ENCODE measurements at regions not wholly inside any gene's neighbourhood (a gene's known extent, or its start where the extent isn't known, plus 50 kb on each side); places are given as distances from the start of the nearest gene placed in this dataset.

DNA sequence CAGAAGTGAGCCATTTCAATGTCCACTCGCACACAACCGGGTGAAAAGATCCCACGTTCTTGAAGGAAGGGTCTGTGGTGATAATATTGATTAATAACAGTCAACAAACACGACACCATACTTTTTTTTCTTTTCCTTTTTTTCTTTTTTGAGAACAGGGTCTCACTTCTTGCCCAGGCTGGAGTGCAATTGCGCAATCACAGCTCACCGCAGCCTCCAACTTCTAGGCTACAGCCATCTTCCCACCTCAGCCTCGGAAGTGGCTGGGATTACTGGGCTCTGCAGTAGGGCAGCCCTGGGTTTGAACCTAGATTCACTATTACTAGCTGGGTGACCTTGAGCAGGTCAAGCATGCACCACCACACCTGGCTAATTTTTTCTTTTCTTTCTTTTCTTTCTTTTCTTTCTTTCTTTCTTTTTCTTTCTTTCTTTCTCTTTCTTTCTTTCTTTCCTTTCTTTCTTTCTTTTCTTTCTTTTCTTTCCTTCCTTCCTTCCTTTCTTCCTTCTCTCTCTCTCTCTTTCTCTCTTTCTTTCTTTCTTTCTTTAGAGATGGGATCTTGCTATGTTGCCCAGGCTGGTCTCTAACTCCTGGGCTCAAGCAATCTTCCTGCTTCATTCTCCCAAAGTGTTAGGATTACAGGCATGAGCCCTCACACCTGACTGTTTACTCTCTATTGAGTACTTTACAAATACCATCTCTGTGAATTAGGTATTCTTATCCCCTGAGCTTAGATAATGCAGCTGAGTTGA is 123.9 kb downstream of the SNX5 start:
- no peak overlapping the region for H3K27ac Mint-ChIP-seq (ENCODE audit: unreplicated experiment)
- H3K27me3 Mint-ChIP-seq (ENCODE audit: low read depth), result no peaks in the 10 kb centered on the region
- no peak overlapping the region for H3K4me3 Mint-ChIP-seq
- H3K36me3 Mint-ChIP-seq (ENCODE audit: low read depth), result no peaks in the 10 kb centered on the region
- peaks cover 10% of the 10 kb centered on the region for H3K4me1 Mint-ChIP-seq
- H3K9me3 Mint-ChIP-seq, result peaks cover 4% of the 10 kb centered on the region
- TF ChIP-seq, protein P1, sequence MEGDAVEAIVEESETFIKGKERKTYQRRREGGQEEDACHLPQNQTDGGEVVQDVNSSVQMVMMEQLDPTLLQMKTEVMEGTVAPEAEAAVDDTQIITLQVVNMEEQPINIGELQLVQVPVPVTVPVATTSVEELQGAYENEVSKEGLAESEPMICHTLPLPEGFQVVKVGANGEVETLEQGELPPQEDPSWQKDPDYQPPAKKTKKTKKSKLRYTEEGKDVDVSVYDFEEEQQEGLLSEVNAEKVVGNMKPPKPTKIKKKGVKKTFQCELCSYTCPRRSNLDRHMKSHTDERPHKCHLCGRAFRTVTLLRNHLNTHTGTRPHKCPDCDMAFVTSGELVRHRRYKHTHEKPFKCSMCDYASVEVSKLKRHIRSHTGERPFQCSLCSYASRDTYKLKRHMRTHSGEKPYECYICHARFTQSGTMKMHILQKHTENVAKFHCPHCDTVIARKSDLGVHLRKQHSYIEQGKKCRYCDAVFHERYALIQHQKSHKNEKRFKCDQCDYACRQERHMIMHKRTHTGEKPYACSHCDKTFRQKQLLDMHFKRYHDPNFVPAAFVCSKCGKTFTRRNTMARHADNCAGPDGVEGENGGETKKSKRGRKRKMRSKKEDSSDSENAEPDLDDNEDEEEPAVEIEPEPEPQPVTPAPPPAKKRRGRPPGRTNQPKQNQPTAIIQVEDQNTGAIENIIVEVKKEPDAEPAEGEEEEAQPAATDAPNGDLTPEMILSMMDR (conservative IDR thresholded peaks at IDR 0.05), result no peak
- no peak for DNase-seq (ENCODE audit: low read depth, low spot score)

DNA sequence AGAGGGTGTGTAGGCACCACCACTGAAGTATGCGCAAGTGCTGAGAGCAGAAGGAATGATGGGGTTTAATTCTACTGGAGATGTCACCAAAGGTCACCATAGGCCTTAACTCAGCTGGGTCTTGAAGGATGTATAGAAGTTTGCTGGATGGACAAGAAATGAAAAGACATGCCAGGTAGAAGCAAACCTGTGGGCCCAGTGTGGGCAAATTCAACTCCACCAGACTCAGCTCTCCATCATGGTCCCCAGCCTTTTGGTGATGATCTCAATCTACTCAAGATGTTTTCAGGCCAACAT is 124.5 kb downstream of the SNX5 start:
- DNase-seq (ENCODE audit: low read depth, low spot score), result no peak
- Mint-ChIP-seq H3K27ac (ENCODE audit: unreplicated experiment) (no peak overlapping the region), H3K9me3 (no peaks in the 10 kb centered on the region), H3K4me3 (no peak overlapping the region), H3K36me3 (ENCODE audit: low read depth) (no peaks in the 10 kb centered on the region), H3K4me1 (peaks cover 10% of the 10 kb centered on the region), H3K27me3 (ENCODE audit: low read depth) (no peaks in the 10 kb centered on the region)
- TF ChIP-seq, protein P1 (conservative IDR thresholded peaks at IDR 0.05), result no peak

DNA sequence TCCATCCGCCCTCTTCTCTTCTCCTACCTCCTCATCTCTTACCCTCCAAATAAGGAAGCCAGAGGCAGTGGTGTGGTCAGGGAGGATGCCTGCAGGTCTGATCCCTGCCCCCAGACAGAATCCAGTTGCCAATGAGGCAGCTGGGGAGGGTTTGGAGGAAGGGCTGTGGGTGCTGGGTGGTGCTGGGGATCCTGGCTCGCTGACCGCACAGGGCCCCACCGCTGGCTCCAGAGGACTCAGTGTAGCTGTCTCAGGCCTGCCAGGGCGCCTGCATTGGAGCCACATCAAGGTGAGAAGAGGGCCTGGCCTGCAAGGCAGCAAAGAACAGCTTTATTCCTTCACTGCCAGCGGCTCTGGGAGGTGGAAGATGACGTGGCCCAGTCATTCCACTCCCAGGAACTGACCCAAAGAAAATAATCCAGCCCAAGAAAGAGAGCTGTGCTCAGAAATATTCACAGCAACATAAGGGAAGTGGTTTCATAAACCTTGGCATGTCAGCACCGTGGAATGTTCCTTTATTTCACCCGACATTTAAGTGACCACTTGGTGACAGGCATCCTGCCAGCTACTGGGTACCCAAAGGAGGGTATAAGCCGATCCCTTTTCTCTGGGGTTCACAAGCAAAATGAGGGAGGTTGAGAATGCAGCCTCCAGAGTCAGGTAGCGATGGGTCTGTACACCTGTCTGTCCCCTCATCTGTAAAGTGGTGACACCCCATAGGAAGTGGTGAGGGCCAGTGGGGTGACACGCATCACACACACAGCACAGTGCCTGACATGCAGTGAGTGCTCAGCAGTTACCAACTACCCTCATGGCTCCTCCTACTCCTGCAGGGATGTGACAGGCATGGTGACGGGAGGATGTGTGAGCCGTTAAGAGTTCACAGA is 125.1 kb downstream of the SNX5 start:
- peaks cover 10% of the 10 kb centered on the region for H3K4me1 Mint-ChIP-seq
- no peaks in the 10 kb centered on the region for H3K27me3 Mint-ChIP-seq (ENCODE audit: low read depth)
- DNase-seq (ENCODE audit: low read depth, low spot score), result no peak
- H3K4me3 Mint-ChIP-seq, result no peak overlapping the region
- H3K27ac Mint-ChIP-seq (ENCODE audit: unreplicated experiment), result no peak overlapping the region
- H3K9me3 Mint-ChIP-seq, result no peaks in the 10 kb centered on the region
- TF ChIP-seq, protein P1 (conservative IDR thresholded peaks at IDR 0.05), result no peak
- no peaks in the 10 kb centered on the region for H3K36me3 Mint-ChIP-seq (ENCODE audit: low read depth)

GRCh38 chr20:17841751-17842215 is 126.8 kb downstream of the SNX5 start:
- peaks cover 8% of the 10 kb centered on the region for H3K4me1 Mint-ChIP-seq
- DNase-seq (ENCODE audit: low read depth, low spot score), result no peak
- H3K4me3 Mint-ChIP-seq, result no peak overlapping the region
- no peaks in the 10 kb centered on the region for H3K9me3 Mint-ChIP-seq
- no peak overlapping the region for H3K27ac Mint-ChIP-seq (ENCODE audit: unreplicated experiment)
- H3K27me3 Mint-ChIP-seq (ENCODE audit: low read depth), result no peaks in the 10 kb centered on the region
- no peaks in the 10 kb centered on the region for H3K36me3 Mint-ChIP-seq (ENCODE audit: low read depth)
- TF ChIP-seq, protein P1 (conservative IDR thresholded peaks at IDR 0.05), result no peak

- Mint-ChIP-seq H3K4me1 (peaks cover 9% of the 10 kb centered on the region), H3K27me3 (ENCODE audit: low read depth) (no peaks in the 10 kb centered on the region), H3K27ac (ENCODE audit: unreplicated experiment) (no peak overlapping the region), H3K9me3 (no peaks in the 10 kb centered on the region), H3K4me3 (no peak overlapping the region), H3K36me3 (ENCODE audit: low read depth) (no peaks in the 10 kb centered on the region)
- TF ChIP-seq, protein P1 (conservative IDR thresholded peaks at IDR 0.05), result no peak
- no peak for DNase-seq (ENCODE audit: low read depth, low spot score)
Observed at GRCh38 chr20:17840423-17840822, 128.2 kb downstream of the SNX5 start.

Data from neural crest cell (in vitro differentiated cells).